HG02981 (cell line): ENCODE measurements at regions not wholly inside any gene's neighbourhood (a gene's known extent, or its start where the extent isn't known, plus 50 kb on each side); places are given as distances from the start of the nearest gene placed in this dataset.
A peak's percentile ranks its signal among the peaks of the same experiment; 100 is the strongest.

Experiments used
- ATAC-seq: cut with Tn5 transposase; IDR thresholded peaks from one replicate; pipeline ENCODE4 v1.9.1; 2021; ENCODE audit warnings: mild to moderate bottlenecking, moderate library complexity; ENCODE audit not compliant: unreplicated experiment

GRCh38 chr20:19945732-19946670 lies 71.2 kb upstream of the NAA20 start:
- ATAC-seq = no peak

- ATAC-seq = peak; percentile 63
Observed at GRCh38 chr20:19947611-19948264, 69.4 kb upstream of the NAA20 start.

GRCh38 chr20:19949195-19949867 lies 67.8 kb upstream of the NAA20 start:
- no peak for ATAC-seq

- ATAC-seq = no peak
Observed at GRCh38 chr20:19950042-19950441, 67.1 kb upstream of the NAA20 start.

GRCh38 chr20:19952392-19952791 lies 64.8 kb upstream of the NAA20 start:
- no peak for ATAC-seq

- ATAC-seq = no peak
Observed at GRCh38 chr20:19953606-19954005, 63.6 kb upstream of the NAA20 start.

- no peak for ATAC-seq
Observed at GRCh38 chr20:19956976-19957375, 60.2 kb upstream of the NAA20 start.

GRCh38 chr20:19958219-19958618 lies 58.9 kb upstream of the NAA20 start:
- no peak for ATAC-seq

- no peak for ATAC-seq
Observed at GRCh38 chr20:19958928-19959327, 58.2 kb upstream of the NAA20 start.

GRCh38 chr20:19960745-19961144 lies 56.4 kb upstream of the NAA20 start:
- ATAC-seq = no peak

- no peak for ATAC-seq
Observed at GRCh38 chr20:19961293-19961692, 55.9 kb upstream of the NAA20 start.

GRCh38 chr20:19962958-19963357 lies 54.2 kb upstream of the NAA20 start:
- no peak for ATAC-seq

GRCh38 chr20:19964289-19965265 lies 52.6 kb upstream of the NAA20 start:
- ATAC-seq = no peak

GRCh38 chr20:19966840-19967239 lies 50.3 kb upstream of the NAA20 start:
- ATAC-seq = no peak
